ENCODE measurements at regions not wholly inside any gene's neighbourhood (a gene's known extent, or its start where the extent isn't known, plus 50 kb on each side); places are given as distances from the start of the nearest gene placed in this dataset.

DNA sequence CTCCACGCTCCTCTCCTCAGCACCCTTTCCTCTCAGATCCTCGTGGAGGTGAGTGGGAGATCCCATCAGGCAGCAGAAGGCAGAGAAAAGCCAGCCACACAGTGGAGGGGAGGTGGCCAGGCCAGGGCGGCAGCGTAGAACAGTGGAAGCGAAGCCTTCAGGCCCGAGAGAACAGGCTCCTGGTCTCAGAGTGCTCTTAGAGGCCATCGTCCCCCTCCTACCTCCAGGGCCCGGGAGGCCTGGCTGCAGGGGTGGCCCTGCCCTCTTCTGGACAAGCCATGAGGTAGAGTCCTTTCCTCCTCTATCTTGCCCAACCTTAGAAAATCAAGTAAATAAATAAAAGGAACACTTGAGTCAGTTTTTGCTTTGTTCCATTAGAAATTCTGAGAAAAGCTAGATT, 202.0 kb downstream of the KATNAL1 start:
- no peak for DNase-seq

DNA sequence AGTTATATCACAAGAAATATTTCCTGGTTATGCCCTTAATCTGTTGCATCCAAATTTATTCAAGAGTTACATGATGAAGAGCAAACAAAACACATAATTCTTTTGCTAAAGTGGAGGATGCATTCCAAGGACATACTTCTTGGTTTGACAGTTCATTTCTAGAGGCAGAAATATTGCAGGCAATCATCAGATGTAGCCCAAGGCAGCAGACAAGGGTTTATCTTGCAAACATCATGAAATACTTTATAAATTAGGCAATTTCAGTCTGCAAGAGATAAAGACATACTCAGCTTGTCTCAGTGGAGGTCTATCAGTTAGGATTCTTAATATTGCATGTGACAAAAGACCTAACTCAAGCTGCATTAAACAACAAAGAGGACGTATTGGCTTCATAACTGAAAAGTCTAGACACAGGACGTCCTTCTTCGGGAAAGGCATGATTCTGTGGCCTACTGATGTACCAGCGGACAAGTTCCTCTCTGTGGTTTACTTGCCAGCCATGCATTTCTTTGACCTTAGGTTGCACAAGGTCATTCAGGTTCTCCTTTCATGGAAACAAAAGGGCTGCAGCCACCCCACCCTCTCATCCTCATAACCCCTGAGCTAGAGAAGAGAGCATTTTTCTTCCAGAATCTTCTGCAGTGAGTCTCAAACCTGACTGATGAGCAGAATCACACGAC, 204.1 kb downstream of the KATNAL1 start:
- DNase-seq = no peak

DNA sequence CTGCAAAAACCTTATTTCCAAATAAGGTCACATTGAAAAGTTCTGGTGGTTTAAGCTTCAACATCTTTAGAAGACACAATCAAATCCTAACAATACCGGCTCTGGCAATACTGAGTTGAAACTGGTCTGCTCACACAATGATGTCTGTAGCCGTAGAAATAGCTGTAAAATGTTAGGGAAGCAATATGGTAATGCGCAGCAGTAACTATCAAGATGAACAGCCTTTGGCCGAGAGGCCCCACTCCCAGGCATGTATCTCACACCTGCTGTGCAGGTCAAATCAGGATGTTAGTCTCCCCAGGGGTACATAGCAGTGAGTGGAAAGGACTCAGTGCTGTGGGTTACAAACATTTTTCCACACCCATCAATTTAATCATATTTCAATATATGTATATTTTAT, 207.1 kb downstream of the KATNAL1 start:
- no peak for DNase-seq

DNA sequence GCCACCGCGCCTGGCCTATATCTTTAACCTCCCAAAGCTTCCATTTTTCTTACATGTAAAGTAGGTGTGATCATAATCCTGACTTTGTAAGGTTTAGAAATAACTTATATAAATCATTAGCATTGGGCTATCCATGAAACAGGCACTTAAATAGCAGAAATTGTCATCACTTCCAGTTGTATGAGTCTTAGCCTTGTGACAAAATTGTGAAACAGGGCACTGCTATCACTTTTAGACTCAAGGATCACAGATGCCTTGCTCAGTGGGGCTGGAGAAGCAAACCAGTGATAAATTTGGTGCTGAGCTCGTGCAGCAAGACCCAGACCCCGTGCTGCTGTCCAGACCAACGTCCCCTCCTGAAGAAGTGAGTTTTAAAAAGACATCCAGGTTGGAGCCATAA, 209.7 kb downstream of the KATNAL1 start:
- no peak for DNase-seq

DNA sequence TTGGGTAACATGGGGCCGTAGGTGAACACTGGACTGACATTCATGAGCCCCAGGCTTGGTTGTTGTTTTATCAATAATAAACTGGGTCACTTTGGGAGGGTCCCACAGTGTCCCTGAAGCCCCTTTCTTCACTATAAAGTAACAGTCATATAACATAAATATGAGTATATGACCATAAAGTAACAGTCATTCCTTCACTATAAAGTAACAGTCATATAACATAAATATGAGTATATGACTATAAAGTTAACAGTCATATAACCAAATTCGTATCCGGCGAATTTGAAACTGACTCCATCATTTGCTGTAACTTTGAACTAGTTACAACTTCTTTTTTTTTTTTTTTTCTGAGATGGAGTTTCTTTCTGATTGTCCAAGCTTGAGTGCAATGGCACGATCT, 210.3 kb downstream of the KATNAL1 start:
- no peak for DNase-seq

DNA sequence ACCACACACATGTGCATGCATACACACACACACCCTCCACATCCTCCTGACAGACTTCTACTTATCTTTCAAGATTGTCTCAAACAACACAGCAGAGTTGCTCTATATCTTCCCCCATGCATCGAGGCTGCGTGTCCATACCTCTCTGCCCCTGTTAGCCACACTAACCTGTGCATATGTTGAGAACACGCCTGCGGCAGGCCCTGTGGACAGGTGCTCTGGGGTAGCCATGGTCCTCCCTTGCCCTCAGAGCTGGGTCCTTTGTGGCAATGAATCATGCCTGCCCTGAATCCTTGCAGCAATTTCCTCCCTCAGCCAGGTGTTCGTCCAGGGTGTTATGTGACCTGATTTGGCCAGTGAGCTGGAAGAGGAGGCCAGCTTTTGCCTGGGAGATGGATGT, 213.3 kb downstream of the KATNAL1 start:
- no peak for DNase-seq

DNA sequence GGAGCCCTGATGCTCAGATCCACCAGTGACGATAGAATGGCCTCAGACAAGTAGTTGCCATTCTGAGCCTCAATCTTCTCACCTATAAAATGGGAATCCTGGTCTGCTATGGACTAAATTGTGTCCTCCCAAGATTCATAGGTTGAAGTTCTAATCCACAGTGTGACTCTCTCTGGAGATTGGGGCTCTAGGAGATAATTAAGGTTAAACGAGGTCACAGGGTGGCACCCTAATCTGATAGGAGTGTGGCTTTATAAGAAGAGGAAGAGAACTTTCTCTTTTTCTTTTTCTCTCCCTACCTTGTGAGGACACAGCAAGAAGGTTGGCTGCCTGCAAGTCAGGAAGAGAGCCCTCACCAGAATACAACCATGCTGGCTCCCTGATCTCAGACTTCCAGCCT, 214.1 kb downstream of the KATNAL1 start:
- no peak for DNase-seq

DNA sequence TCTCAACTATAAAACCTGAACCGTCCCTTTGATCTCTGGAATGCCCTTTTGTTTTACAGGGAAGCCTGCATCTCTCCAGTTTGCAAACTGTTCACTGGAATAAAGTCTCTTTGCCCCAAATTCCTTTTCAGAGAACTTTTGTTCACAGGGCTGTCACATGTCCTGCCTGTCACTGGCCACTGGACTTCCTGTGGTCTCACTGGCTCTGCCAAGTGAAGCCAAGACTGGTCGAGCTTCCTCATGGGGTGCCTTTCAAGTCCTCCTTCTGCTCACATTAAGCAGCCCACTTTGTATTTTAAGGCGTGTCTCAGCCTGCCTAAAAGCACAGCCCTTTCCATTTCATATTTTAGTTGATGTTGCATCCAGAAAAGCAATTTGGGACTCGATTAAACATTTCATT, 215.7 kb downstream of the KATNAL1 start:
- no peak for DNase-seq

DNA sequence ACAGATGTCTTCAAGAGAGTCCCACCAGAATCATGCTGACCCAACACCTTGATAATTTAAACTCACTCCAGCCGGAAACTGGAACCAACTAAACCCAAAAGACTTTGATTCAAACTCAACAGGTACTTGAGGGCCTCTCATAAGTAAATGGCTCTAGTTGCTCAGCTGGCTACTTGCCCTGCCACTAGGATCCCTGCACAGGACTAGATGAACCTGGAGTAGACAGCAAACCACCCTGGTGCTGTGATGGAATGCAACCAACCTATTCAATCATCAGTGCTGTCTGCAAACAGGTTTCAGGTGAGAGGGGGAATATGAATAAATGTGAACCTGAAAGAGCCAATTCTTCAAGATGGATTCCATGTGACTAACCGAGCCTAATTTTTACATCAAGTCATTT, 216.3 kb downstream of the KATNAL1 start:
- no peak for DNase-seq

DNA sequence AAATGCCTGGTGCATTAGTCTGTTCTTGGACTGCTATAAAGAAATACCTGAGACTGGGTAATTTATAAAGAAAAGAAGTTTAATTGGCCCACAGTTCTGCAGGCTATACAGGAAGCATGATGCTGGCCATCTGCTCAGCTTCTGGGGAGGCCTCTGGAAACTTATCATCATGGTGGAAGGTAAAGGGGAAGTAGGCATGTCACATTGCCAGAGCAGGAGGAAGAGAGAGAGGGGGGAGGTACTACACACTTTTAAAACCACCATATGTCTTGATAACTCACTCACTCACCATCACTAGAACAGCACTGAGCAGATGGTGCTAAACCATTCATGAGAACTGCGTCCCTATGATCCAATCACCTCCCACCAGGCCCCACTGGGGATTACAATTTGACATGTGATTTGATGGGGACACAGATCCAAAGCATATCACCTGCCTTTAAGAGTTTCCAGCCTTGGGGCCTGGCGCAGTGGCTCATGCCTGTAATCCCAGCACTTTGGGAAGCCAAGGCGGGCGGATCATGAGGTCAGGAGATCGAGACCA, 219.0 kb downstream of the KATNAL1 start:
- no peak for DNase-seq

DNA sequence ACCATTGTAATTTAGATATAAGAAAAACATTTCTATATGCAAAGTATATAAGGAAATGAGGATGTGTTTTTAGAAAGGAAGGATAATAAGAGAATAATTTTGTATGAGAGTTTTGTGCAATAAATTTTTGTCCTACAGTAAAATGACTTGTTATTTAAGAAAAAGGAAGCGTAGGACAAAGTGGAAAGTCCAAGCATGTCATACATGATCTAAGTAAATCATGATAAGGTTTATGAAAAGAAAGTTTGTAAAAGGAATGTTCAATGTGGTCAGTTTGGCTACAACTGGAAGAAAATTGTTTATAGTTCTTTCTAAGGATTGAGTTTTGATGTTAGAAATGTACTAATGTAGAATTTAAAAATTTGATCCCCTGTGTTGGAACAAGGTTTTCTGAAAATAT, 222.3 kb downstream of the KATNAL1 start:
- DNase-seq = no peak

DNA sequence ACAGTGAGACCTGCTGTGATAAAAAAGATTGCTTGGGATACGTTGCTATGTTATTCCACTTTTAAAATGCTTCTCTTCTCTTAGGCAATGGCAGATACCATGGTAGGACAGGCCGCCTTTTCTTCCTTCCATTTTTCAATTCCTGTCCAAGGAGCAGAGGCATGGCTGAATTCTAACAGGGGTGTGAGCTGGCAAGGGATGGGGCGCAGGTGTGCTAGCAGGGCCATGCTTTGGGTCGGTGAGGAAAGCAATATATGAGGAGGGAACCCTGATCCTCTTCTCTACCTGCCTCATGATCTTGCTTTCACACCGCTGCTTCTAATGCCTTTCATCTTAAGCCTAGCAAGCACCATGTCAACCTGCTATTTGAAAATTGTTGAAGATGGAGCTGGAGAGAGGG, 225.0 kb downstream of the KATNAL1 start:
- no peak for DNase-seq

DNA sequence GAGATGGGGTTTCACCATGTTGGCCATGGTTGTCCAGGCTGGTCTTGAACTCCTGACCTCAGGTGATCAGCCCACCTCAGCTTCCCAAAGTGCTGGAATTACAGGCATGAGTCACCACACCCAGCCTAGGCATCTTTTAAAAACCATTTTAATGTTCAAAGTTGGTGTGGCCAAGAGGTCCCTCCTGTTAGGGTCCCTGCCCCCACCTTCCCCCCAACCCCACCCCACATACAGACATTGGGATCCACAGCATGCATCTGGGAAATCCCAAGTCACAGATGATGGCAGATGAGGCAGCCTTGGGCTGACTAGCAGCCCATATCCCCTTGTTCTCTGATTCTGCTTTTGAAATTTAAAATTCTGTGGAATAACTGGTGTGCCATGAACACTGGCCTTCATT, 226.0 kb downstream of the KATNAL1 start:
- no peak for DNase-seq

DNA sequence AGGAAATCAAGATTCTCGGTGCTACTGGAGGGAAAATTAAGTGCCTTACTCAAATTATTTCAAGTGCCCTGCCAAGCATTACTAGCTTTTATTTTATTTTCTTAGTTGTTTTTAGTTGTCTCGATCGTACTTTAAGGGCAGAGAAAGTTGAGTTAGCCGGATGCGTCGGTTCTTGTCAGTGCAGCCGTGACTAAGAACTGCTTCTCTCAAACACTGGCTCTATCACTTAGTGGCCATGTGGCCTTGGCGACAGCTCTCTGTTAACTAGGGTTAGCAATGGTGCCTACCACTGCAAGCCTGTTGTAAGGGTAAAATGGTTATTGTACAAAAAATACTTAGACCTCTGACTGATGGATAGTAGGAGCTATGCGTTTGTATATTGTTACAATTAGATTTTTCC, 227.8 kb downstream of the KATNAL1 start:
- DNase-seq = no peak

DNA sequence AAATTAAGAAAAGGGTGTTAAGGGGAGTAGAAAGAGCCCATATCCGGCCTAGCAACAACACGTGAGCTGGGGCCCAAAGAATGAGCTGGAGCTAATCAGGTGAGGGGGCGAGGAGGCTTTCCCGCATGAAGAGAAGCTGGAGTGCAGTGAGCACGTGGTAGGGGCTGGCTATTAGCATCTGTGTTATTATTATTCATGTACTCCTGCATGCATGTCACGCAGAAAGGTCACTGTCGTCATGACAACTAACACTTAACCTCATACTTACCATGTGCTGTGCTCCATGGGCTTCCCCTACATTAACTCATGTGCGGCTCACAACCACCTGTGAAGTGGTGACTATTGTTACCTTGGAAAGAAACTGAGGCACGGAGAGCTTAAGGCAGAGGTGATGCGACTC, 227.6 kb upstream of the UBL3 start:
- DNase-seq = no peak

DNA sequence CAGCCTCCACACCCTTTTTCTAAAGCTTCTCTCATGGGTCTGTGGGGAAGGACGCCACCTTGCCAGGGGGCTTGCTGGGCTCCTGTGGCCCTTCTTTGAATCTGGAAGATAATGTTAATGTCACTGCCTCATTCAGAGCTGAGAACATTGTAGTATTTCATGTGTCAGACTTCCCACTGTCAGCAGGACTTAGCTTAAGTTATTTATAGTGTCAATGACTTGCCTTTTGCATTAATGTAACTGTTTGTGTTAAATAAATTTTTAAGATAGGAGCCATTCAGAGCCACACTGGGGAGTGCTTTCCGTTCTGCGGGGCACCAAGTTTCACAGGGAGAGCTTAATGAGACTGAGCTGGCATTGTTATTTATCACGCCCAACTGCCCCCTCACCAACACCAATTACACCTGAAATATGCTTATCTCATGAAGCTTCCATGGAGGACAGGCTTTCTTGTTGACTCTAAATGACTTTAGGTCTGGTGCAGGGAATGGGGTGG, 226.9 kb upstream of the UBL3 start:
- no peak for DNase-seq

DNA sequence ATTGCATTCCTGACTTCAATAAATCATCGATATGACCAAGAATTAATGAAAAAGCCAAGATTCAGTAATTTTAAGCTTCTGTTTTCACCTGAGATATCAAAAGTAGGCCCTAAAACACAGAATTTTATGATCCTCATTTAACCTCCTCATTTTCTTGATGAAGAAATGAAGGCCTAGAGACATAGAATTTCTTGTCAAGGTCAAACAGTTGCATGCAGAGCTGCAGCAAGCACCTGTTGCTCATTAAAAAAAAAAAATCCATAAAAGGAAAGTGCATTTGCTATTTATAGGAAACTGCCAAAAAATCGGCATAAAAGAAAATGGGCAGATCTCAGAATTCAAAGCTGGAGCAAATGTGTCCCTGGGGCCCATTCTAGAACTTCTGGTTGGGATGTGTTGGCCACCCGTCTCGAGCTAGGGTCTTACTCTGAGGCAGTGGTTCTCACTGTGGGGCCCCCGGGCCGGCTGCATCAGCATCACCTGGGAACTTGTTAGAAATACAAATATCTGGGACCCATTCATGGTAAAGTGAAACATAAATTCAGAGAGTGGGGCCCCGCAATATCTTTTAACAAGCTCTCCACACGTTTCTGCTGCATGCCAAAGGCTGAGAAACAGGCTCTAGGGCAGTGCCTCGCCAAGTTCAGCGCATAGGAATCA, 224.7 kb upstream of the UBL3 start:
- DNase-seq = no peak

DNA sequence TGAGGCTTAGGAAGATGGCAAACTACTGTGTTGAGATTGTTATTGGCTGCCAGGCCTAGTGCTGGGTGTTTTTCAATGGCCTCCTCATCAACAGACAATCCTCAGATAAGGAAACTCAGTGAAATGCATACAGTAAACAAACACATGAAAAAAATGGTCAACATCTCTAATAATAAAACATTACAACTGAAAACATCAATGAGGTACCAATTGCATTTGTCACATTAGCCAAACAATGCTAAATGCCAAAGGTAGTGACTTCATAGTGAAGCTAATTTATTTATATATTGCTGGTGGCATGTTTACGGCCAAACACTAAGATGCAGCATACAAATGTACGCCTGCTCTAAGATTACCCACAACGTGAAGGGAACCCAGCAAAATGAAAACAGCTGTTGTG, 224.0 kb upstream of the UBL3 start:
- DNase-seq = no peak

DNA sequence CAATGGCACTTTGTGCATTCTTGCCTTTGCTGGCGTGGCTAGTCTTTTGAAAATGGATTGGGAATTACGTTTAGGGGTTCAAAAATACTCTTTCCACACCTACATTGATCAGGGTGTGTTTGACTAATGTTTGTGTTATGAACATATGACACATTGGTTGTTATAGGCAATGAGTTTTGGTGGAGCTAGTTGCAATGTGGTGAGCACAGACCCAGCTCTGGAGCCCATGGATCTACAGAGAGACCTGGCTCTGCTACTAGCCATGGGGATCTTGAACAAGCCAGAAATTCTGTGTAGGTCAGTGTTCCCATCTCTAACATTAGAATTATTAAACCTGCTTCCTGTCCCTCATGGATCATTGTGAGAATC, 222.4 kb upstream of the UBL3 start:
- DNase-seq = no peak

DNA sequence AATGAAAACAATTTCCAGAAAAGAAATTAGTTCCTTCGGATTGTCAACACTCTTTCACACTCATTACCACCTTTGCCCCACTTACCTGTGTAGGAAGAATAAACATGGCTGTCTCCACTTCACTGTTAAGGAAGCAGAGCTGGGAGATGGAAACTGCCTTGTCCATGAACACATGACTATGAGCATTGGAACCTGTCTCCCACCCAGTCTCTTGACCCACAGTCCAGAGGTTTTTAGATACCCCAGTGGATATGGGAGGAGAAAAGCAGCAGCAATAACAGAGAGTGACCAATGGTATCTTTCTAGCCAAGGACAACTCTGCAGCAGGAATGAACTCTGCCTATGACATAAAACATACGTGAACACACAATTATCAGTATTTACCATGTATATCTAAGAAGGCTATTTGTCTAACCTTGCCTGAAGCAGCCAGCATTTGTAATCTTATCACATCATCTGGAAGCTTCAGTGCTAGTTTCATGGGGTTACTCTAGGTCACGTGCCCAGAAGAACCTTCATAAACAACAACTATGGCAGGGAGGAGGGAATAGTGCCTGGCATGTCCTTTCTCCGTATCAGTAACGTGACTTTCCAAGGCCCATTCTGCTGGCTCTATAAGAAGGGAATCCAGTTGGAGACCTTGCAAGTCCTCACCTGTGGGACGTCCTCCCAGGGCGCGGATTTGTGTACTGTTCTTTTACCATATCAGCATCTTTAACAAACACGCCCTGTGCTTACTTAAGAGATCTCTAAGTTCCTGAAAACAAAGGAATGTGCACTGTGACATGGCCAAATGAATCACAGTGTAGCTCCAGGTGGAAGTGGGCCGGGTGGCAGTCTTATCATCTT, 221.8 kb upstream of the UBL3 start:
- no peak for DNase-seq

DNA sequence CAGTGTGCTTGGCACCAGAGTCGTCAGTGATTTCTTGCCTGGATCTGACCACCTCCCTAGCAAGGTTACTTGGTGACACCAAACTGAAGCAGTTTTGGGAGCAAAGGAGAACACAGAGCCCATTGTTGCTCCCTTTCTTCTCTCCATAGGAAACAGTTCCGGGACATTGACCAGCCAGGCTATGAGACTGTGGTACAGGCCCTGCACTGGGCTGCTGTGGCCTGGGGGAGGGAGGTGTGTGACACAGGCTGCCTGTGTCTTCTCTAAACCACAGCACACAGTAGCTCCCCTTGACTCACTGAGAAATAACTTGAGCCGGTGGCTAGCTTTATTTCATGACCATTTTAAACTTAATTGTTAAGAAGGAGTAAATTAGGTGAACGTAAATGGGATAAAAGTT, 214.8 kb upstream of the UBL3 start:
- DNase-seq = no peak

DNA sequence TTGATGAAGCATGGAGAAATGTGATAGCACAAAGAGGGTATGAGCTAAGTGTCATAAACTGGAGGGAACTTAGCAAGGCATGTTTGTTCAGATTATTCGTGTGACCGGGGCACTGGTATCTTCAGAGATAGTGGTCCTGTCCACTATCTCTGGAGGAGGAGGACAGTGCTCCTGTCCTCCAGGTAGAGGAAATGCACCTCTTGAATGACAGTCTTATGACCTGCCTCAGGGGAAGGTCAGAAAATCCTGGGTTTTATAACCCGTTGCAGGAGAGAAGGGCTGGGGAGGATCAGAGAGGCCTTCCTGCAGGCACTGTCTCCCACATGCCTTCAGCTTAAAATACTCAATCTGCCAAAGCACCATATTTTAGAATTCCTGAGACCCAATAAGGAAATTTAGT, 213.5 kb upstream of the UBL3 start:
- no peak for DNase-seq

DNA sequence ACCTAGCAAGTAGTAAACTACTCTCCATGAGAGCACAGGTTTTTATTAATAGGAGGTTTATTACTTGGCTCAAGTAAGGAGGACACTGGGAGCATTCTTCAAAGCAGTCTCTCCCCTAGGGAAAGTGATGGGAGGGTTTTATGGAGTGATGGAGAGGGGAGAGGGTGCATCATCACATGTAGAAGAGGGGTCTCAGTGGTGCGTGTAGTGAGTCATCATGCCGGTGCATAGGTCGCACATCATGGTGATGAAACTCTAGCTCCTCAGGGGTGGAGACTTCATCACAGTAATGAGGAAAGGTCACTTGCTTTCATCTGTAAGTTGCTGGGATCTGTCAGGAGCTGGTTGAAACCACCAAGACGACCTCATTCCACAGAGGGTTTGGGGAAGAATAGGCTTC, 210.8 kb upstream of the UBL3 start:
- no peak for DNase-seq

DNA sequence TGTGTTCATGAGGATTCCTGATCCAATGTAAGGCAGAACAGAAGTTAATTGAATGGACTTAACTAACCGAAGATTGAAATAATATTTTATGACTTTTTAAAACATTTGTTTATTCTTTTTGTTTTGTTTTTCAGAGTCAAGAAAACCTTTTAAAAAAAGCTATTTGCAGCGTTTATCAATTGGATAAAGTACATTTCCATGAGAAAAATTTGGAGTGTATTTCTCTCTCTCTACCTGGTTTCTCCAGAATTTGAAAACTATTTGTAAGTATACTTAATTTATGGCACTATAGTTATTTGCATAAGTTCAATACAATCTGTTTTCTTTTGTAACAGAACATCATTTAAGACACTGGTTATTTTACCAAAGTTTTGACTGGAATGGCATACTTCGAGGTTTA, 208.0 kb upstream of the UBL3 start:
- DNase-seq = no peak
